ENCODE measurements at regions not wholly inside any gene's neighbourhood (a gene's known extent, or its start where the extent isn't known, plus 50 kb on each side); places are given as distances from the start of the nearest gene placed in this dataset.
"Not testable (repeated sequence)": the region's sequence is repeated elsewhere in the genome, so short reads cannot be mapped to it uniquely, and the experiment has no call there.

DNA sequence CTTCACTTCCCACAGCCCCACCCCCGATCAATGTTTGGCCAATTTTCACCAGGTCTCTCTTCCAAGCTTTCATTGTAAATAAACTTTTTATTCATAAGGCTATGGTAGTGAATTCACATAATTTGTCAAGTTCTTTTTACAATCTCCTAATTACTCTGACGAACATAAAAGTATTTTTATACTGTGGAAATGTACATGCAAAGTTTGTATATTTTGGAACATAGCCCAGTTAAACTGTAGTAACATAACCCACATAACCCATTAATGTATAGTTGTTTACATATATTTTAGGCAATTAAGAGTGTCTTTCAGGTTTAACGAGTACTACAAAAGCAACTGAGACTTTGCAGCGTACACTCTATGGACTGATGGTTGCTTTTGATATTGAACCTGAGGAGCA, 228.3 kb upstream of the ERBB4 start:
- no peak for DNase-seq

DNA sequence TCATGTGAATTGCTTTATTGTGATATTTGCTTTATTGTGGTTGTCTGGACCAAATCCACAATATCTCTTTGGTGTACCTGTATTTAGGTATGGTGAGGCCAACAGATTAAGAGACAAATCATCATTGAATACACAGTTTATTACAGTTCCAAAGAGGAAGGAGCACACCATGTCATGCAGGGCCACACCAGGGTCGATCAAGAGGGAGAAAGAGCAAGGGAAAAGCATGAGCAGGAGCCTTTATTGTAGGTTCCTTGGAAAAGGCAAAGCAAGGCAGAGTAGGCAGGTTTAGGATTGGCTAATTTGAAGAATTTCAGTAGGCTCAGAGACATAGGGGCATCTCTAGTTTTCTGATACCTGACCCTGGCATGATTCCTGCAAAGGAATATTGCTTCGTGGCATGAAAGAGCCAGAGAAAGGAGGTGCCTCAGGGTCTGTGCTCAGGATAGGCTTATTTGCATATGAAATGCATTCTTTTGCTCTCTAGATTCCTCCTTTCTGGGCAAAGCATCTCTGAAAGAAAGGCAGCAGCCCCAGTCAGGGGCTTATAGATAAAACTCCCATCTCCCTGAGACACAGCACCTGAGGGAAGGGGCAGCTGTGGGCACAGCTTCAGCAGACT, 214.2 kb upstream of the ERBB4 start:
- DNase-seq: no peak

DNA sequence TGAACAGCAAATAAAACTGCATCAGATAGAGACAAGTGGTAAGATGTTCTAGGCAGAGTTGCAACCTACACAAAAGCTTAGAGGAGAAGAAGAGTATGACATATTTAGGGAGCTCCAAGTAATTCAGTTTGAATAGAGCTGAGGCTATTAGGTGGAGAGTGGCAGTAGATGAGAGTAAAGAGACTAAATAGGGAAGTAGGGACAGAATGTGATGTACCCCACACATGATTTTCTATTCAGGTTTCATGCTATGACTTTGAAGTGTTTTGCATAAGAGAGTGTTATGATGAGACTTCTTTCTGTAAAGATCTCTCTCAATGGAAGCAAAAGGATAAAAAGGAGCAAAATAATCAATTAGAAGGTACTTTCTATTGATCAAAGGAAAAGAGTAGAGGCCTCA, 206.8 kb upstream of the ERBB4 start:
- DNase-seq: no peak

DNA sequence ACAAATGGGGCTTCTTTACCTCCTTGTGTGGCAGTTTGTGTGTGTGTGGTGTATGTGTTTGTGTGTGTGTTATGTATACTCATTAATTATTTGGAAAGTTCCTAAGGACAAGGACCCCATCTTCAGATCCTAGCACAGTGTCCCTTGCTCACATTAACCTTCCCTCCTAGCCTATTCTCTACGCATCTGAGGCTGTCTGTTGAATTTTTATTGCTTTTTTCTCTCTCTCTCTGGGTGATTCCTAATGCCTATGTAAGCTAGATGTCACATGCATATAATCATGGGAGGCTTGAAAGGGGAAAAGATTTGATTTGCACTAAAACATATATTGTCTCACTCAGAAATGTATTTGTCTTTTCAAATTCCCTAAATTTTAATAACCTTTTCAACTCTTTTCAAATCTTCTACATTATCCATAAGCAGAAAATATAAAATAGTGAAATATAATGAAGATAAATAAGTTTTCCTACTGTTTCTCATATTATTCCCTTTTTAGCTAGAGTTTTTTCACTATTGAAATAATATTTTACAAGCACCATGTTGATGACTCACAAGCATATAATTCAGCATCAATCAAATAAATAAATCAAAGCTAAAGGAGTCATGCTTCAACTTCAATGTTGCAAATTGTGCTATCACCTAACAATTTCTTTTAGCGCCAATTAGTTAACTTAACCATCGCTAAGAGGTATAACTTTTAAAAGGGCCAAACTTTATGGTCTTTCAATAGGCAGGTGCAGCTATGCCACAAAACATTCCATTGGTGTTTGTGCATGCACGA, 199.0 kb upstream of the ERBB4 start:
- DNase-seq: no peak

DNA sequence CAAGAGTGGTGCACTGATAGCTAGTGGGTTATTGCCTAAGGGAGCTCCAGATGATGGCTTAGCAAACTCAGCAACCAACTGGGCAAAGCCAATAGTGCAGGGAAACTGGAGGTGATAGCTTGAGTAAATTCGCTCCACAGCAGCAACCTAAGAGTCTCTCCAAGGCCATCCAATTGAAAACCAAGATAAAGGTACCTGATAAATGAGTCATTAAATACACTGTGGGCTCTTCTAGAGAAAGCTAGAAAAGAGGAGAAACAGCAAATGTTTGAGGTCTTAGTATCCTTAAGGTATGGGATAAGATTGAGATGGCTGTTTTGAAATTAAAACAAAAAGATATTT, 197.8 kb upstream of the ERBB4 start:
- no peak for DNase-seq

DNA sequence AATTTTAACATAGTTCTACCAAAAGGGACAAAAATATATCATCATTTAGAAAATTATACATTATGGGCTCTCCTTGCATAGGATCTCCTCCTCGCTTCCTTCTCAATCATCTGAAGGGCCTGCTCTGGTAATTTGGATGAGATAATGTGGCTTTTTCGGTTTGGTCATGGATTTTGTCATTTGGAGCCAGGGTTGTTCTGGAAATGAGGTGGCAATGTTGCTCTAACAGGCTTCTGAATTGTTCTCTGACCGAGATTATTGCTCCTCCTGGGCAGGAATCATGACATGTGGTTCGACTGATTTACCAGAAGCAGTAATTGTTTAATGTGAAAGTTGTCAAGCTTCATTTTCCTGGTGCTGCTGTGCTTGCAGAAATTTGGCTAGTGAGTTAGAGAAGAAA, 194.7 kb upstream of the ERBB4 start:
- no peak for DNase-seq

DNA sequence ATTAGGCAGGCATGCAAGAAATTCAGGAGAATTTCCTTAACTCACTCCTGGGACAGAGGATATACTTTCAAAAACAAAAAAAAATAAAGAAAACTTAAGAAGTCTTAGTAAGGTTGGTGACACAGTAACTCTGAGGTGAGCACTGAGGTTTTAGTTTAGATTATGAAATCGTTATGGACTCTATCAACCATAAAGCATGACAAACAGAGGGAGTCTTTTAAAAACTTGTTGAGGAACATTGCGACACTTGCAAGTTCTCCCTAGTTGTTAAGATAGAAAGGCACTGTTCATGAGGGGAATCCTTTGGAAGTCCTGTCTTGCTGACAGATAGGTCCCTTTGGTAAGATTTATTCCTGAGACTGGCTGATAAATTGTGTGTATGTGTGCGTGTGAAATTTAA, 194.3 kb upstream of the ERBB4 start:
- no peak for DNase-seq

DNA sequence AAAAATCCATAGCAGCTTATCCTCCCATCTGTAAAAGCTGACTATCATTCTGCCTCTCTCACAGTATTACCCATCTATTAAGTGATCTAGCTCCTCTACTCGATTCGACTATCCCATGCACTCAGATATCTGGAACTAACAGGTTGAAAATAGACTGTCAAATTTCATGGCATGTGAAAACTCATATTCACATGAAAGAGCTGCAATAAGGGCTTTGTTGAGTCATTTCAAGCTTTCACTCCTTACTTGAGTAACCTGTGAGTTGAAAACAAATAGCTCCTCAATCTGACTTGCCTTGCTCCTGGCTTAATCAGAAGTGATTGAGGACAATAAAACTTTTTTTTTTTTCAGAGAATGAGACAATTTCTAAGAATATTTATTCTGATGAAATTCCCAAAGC, 192.4 kb upstream of the ERBB4 start:
- no peak for DNase-seq

DNA sequence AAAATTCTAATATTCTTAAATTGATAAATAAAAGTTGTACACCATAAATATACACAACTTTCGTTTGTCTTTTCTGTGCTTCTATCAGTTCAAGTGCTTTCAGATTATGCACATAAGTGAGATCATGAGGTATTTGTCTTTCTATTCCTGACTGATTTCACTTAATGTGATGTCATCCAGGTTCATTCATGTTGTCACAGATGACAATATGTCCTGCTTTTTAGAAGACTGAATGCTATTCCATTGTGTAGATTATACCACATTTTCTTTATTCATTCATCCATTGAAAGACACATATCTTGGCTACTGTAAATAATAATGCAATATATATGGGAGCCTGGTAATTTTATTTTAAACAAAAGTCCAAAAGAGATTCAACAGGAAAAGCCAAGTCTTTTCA, 190.1 kb upstream of the ERBB4 start:
- no peak for DNase-seq

DNA sequence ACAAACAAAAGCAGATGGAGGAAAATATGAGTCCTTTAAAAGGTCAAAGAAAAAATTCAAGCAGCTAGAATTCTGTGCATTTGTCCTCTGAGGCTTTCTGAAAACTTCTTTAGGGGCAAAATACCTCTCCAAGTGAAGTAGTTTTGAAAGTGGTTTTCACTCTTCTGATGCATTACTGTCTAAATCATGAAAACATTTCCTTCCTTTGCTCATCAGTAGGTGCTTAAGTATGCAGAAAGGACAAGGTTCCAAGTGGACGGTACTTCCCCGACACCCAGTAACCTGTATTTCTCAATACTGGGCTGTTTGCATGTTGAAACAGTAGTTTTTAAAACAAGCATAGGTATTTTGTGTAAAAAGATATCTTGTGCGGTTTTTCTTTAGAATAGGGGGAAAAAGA, 189.1 kb upstream of the ERBB4 start:
- DNase-seq: no peak

DNA sequence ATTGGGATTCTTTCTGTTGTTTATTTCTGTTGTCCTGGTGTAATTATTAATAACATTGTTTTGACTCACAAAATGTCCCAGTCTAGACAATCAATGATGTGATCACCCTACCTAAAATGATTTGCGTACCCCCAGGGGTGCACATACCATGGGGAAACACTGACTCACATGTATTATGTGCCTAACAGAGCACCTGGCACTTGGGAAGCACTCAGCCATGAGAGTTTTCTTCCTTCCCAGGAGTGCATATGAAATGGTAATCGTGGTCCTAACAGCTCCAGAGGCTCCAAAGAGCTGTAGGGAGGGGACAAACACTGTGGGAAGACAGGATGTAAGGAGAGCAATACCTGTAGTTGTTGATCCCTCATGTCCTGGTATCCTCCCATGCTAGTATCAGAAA, 187.8 kb upstream of the ERBB4 start:
- DNase-seq: no peak

DNA sequence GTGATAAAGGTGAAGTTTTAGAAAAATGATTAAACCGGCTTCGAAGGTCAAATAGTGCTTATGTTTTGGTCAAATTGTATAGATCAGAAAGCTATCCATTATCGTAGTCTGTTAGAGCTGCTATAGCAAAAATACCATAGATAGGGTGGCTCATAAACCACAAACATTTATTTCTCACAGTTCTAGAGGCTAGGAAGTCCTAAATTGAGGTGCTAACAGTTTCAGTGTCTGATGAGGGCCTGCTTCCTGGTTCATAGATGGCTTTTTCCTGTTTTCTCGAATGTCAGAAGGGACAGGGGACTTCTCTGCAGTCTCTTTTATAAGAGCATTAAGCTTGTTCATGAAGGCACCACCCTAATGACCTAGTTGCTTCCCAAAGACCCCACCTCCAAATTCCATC, 186.6 kb upstream of the ERBB4 start:
- no peak for DNase-seq

DNA sequence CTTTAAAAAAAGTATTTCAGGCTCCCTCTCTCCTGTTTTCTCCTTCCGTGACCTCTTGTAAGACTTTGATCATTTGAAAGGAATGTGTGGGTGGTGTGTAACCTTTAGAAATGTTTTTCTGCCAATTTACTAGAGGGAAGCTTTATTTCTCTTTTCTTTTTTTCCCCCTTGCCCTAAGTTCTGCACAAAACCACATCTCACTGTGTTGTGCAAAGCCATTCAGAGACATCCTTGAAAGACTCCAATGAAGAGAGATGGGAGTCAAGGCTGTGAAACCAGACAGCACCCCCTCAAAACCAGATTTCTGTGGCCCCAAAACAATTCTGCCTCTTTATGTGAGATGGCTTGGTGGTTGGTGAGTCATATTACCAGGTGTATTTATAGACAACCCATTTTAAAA, 184.6 kb upstream of the ERBB4 start:
- no peak for DNase-seq

DNA sequence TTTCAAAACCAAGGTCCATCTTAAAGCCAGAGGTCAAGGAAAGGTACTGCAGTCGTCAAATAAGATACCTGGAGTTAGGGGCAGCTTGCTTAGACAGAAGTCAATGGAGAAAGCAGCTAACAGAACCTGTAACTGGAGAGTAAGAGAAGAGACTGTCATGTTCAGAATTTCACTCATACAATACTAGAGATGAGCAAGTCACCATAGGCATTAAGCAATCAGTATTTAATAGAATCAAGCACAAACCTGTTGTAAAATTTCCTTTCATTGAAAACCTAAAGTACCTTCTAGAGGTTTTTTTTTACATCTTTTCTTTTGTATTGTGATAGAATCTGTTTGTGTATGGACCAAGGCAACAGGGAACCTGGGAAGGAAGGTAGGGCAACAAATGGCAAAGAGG, 183.4 kb upstream of the ERBB4 start:
- DNase-seq: no peak

DNA sequence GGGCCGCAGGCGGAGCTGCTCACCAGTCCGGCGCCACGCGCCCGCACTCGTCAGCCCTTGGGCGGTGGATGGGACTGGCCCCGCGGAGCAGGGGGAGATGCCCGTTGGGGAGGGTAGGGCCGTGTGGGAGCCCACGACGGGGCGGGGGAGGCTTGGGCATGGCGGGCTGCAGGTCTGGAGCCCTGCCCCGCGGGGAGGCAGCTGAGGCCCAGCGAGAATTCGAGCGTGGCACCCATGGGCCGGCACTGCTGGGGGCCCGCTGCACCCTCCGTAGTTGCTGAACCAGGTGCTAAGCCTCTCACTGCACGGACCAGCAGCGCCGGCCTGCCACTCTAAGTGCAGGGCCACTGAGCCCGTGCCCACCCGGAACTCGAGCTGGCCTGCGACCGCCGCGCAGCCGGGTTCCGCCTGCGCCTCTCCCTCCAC, 182.4 kb upstream of the ERBB4 start:
- DNase-seq: no peak

DNA sequence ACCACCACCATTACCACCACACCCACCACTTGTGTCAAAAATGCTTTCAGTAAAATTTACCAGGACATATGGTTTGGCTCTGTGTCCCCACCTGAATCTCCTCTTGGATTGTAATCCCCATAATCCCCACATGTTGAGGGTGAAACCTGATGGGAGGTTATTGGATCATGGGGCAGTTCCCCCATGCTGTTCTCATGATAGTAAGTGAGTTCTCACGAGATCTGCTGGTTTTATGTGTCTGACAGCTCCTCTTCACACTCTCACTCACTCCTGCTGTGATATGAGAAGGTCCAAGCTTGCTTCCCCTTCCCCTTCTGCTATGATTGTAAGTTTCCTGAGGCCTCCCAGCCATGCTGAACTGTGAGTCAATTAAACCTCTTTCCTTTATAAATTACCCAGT, 176.8 kb upstream of the ERBB4 start:
- DNase-seq: not testable (repeated sequence)

DNA sequence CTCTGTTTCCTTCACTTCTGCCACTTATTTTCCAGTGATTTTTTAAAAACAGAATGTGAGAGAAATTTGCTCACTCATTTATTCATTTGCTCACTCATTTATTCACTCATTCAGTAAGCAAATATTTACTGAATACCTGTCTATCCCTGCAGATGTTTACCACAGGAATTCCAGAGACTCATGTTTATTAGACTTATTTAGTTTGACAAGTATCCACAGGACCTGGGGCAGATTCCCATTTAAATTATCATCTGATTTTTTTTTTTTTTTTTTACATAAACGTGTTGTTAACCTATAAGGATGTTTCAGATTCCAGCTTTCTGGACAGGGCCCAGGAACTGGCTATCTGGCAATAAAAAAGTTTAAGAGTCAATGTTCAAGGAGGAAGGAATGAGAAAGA, 175.1 kb upstream of the ERBB4 start:
- DNase-seq: no peak

DNA sequence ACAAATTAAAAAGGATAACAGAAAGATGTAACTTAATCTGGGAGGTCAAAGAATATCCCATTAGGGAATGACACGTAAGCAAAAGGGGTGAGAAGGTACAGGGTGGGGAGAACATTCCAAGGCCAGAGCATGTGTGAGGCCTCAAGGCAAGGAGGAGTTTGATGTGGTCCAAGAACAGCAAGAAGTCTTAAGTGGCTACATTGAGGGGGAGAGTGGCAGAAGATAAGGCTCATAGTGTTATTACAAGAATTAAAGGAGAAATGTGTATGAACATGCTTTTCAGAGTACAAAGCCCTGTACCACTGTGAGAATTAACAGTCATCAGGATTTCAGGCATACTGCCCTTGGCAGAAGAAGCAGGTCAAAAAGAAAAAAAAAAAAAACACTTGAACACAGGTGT, 174.4 kb upstream of the ERBB4 start:
- no peak for DNase-seq

DNA sequence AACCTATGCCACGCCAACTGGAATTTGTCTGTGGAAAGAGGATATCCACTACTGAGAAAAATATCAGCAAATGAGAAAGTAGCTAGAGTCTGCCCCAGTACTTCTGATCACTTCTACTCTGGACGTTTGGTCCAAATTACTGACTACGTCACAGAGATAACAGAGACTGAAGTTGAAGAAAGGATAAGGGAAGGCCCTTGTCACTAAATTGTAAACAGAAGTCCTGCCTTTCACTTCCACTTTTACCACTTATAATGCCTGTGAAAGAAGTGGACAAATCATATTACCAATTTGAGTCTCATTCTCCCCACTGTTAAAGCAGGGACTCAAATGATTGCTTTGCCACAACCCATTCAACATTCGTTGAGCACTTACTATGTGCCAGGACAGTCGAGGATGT, 173.9 kb upstream of the ERBB4 start:
- no peak for DNase-seq

DNA sequence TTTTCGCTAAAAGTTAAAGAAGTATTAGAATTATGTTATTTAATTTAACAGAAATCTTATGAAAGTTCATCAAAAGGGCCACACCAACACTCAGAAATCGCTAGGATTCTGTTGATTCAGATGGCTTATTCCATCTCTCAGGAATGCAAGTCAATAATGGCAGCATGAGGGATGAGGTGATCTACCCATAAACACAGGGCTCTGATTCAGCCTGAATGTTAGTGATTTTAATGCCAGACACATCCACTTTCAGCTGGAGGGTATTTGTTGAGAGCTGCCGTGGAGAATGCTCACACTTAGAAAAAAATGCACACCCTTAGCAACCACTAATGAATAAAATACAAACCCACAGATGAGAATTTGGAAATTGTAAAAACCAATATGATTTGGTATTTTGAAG, 173.3 kb upstream of the ERBB4 start:
- no peak for DNase-seq

DNA sequence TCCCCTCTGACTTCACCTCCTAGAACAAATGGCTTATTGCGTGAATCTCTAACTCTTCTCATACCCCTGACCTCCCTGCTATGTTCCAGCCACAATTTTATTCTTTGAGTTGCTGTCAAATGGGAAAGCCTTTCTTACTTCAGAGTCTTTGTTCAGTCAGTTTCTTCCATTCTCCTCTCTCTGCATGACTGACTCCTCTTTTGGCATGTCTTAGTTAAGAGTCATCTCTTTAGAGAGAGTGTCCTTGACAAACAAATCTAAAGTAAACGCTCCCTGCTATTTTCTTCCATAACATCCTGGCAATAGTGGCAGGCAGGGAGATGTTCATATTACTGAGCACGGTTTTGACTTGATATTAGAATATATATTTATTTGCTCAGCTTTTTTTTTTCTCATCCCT, 170.7 kb upstream of the ERBB4 start:
- no peak for DNase-seq

DNA sequence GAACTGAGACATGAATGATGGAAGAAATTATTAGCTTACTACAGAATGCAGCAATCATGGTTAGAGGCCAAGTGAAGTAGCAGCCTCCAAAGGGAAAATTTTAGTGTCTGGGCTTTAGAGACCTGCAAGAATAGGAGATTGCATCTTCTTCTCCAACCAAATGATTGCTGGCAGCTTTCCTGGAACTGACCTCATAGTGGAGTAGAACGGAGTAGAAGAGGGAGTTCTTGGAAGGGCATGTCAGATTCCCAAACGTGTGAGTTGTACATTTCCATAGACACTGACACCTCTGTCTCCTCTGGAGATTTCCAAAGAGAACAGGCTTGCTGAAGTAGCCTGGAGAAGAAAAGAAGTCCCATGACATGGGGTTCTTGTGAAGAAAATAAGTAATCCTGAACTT, 169.8 kb upstream of the ERBB4 start:
- no peak for DNase-seq

DNA sequence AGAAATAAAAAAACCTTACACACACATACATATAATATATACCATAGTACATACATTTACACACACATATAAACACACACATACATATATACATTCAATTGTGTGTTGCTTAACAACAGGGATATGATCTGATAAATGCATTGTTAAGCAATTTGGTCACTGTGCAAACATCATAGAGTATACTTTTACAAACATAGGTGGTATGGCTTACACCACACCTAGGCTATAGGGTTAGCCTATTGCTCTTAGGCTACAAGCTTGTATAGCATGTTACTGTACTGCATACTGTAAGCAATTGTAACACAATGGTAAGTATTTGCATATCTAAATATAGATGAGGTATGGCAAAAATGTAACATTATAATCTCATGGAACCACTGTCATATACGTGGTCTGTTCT, 156.8 kb upstream of the ERBB4 start:
- DNase-seq: no peak

DNA sequence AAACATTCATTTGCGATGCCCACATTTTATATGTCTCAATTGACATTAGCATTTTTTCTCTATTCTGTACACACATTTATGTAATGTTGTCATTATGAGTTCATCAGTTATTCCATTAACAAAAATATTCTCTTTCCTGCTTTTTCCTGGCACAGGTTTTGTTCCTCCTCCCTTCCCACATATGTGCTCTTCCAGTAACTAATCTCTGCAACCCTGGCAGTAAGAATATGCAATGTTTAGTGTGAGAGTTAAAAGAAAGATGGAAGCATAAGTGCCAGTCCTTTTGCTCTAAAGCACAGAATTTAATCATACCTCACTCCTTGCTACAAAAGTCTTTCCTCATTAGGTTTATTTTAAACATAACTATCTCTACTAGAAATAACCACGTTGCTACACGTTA, 155.8 kb upstream of the ERBB4 start:
- no peak for DNase-seq

DNA sequence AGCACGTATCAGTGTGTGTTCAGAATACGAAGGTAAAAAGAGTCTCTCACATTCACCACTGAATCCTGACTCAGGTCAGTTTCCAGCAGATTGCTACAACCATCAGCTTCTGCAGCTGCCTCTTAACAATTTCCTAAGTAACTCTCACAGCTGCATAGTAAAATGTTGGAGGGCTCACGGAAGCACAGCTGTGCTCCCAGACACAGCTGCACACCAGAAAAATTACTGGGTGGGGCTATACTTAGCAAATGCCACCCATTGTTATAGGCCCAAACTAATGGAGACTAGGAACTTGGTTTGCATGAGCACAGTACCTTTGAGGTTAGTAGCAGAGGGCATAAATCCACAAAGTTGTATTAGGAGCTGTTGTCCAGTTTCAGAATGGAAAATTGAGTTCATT, 153.9 kb upstream of the ERBB4 start:
- DNase-seq: no peak
